Nucleus accumbens (tissue), 56 donors: ENCODE measurements at regions not wholly inside any gene's neighbourhood (a gene's known extent, or its start where the extent isn't known, plus 50 kb on each side); places are given as distances from the start of the nearest gene placed in this dataset.
"Not testable (repeated sequence)": the region's sequence is repeated elsewhere in the genome, so short reads cannot be mapped to it uniquely, and the experiment has no call there.

ENCODE experiments used
- DNase-seq, 56 donors: peaks; one replicate each; lab custom pipeline; 2025; lab: John Stamatoyannopoulos, UW

GRCh38 chr3:137820366-137820765 lies 56.3 kb downstream of the SOX14 start:
- no peak for DNase-seq

- no peak for DNase-seq
Measured at GRCh38 chr3:137835096-137835495, 71.0 kb downstream of the SOX14 start.

GRCh38 chr3:137845194-137845593 lies 81.1 kb downstream of the SOX14 start:
- DNase-seq, result no peak

GRCh38 chr3:137845666-137846065 lies 81.6 kb downstream of the SOX14 start:
- DNase-seq, result no peak

- no peak for DNase-seq
Measured at GRCh38 chr3:137852391-137852830, 88.3 kb downstream of the SOX14 start.

GRCh38 chr3:137854533-137855261 lies 90.6 kb downstream of the SOX14 start:
- DNase-seq, result no peak

GRCh38 chr3:137866001-137866400 lies 101.9 kb downstream of the SOX14 start:
- no peak for DNase-seq

- DNase-seq, result no peak
Measured at GRCh38 chr3:137866933-137867332, 102.8 kb downstream of the SOX14 start.

- DNase-seq, result no peak
Measured at GRCh38 chr3:137867611-137868010, 103.5 kb downstream of the SOX14 start.

GRCh38 chr3:137869022-137869421 lies 104.9 kb downstream of the SOX14 start:
- DNase-seq, result no peak

- DNase-seq, result not testable (repeated sequence)
Measured at GRCh38 chr3:137872589-137872988, 108.5 kb downstream of the SOX14 start.

- not testable (repeated sequence) for DNase-seq
Measured at GRCh38 chr3:137896842-137897241, 113.1 kb upstream of the CLDN18 start.

GRCh38 chr3:137906985-137907649 lies 102.8 kb upstream of the CLDN18 start:
- no peak for DNase-seq

- DNase-seq, result no peak
Measured at GRCh38 chr3:137924628-137925027, 85.3 kb upstream of the CLDN18 start.

GRCh38 chr3:137925080-137925479 lies 84.9 kb upstream of the CLDN18 start:
- DNase-seq, result no peak

GRCh38 chr3:137926991-137927390 lies 83.0 kb upstream of the CLDN18 start:
- no peak for DNase-seq

GRCh38 chr3:137930976-137931375 lies 79.0 kb upstream of the CLDN18 start:
- DNase-seq, result no peak

- no peak for DNase-seq
Measured at GRCh38 chr3:137938876-137939275, 71.1 kb upstream of the CLDN18 start.

- no peak for DNase-seq
Measured at GRCh38 chr3:137944593-137944992, 65.4 kb upstream of the CLDN18 start.

GRCh38 chr3:137946356-137946973 lies 63.5 kb upstream of the CLDN18 start:
- peak in 17 of 56 donors; percentile 1 to 31 (median 3) for DNase-seq

- DNase-seq, result no peak
Measured at GRCh38 chr3:137947117-137947516, 62.8 kb upstream of the CLDN18 start.
